Kidney (tissue), 13 donors: ENCODE measurements at regions not wholly inside any gene's neighbourhood (a gene's known extent, or its start where the extent isn't known, plus 50 kb on each side); places are given as distances from the start of the nearest gene placed in this dataset.

Source experiments
- DNase-seq, 5 donors: peaks; one replicate each; pipeline ENCODE4 v3.0.0-alpha.2; 2013 to 2020
- FAIRE-seq: peaks from 2 replicates; lab custom pipeline; 2012; peaks lifted over from hg19 to GRCh38; lab: Jason Lieb, UNC
- H3K27ac ChIP-seq, 2 donors: one replicate each; pipeline ENCODE4 v1.7.0; 2013; ENCODE audit warnings: low read depth in 2 of 2, low read length in 2 of 2, inconsistent platforms in 1 of 2
- H3K27me3 ChIP-seq: one replicate; pipeline ENCODE4 v1.7.1; 2013; ENCODE audit warnings: low read length, inconsistent platforms; ENCODE audit not compliant: control insufficient read depth, insufficient read depth
- H3K36me3 ChIP-seq, 3 donors: one replicate each; pipeline versions ENCODE4 v1.7.0 to v1.7.1; 2013; ENCODE audit warnings: low read length in 3 of 3, control low read depth in 1 of 3, inconsistent platforms in 1 of 3; ENCODE audit not compliant: insufficient read depth in 3 of 3, control insufficient read depth in 2 of 3
- H3K4me1 ChIP-seq, 3 donors: one replicate each; pipeline versions ENCODE4 v1.7.0 to v1.7.1; 2013; ENCODE audit warnings: low read length in 3 of 3, inconsistent platforms in 1 of 3, low read depth in 1 of 3; ENCODE audit not compliant: control insufficient read depth in 2 of 3, insufficient read depth in 2 of 3
- H3K4me3 ChIP-seq, 3 donors: one replicate each; pipeline versions ENCODE4 v1.7.0 to v1.8.1; 2013; ENCODE audit warnings: low read length in 3 of 3, control low read depth in 1 of 3, inconsistent platforms in 1 of 3
- H3K9ac ChIP-seq, 3 donors: one replicate each; pipeline versions ENCODE4 v1.7.0 to v1.7.1; 2013; ENCODE audit warnings: low read length in 3 of 3, control low read depth in 1 of 3, inconsistent platforms in 1 of 3
- H3K9me3 ChIP-seq, 3 donors: one replicate each; pipeline versions ENCODE4 v1.7.0 to v1.7.1; 2013; ENCODE audit warnings: low read length in 3 of 3, control low read depth in 1 of 3, inconsistent platforms in 1 of 3; ENCODE audit not compliant: control insufficient read depth in 2 of 3, insufficient read depth in 1 of 3
- CTCF ChIP-seq: IDR thresholded peaks from 3 replicates; pipeline ENCODE4 v1.5.1; 2012; ENCODE audit warnings: mild to moderate bottlenecking, moderate library complexity, borderline replicate concordance; ENCODE audit not compliant: insufficient read depth; ENCODE audit errors: extremely low read depth
- intact Hi-C: fragments of 100-400 bp; cut with DNase I; formaldehyde crosslinking; loops from one replicate; pipeline ENCODE4 v1.11.1; 2022
- donor health status: control.
- donor health status: control.
- donor health status: control.
- donor health status: control.
- donor health status: control.
- donor health status: DM: yes; HTN: yes; CAD: no.
- donor health status: Normal renal cell carcinoma (clear cell type).

- TF ChIP-seq CTCF = no peak
- Histone ChIP-seq H3K36me3 (no peaks in the 10 kb centered on the region), H3K27me3 (no peaks in the 10 kb centered on the region), H3K4me1 (no peaks in the 10 kb centered on the region), H3K27ac (no peak overlapping the region), H3K9ac (no peak overlapping the region), H3K9me3 (peaks cover 0 to 2% (median 0%) of the 10 kb centered on the region in 3 donors), H3K4me3 (no peak overlapping the region)
- FAIRE-seq (no peak), DNase-seq (no peak)
- intact Hi-C loops = no loop called here
These were observed 435.0 kb upstream of the CCDC179 start for GRCh38 chr11:23295241-23295640.

GRCh38 chr11:23308041-23308440 lies 447.8 kb upstream of the CCDC179 start:
- FAIRE-seq = no peak

GRCh38 chr11:23310276-23310675 lies 450.0 kb upstream of the CCDC179 start:
- Histone ChIP-seq H3K9ac (no peak overlapping the region), H3K36me3 (no peaks in the 10 kb centered on the region), H3K27ac (no peak overlapping the region), H3K4me3 (no peak overlapping the region), H3K4me1 (no peaks in the 10 kb centered on the region), H3K27me3 (no peaks in the 10 kb centered on the region), H3K9me3 (no peaks in the 10 kb centered on the region)
- FAIRE-seq (no peak), DNase-seq (no peak)
- intact Hi-C loops = no loop called here
- no peak for TF ChIP-seq CTCF

More at GRCh38 chr11:23308041-23308440, 447.8 kb upstream of the CCDC179 start:
- Histone ChIP-seq H3K27me3 (no peaks in the 10 kb centered on the region), H3K9me3 (no peaks in the 10 kb centered on the region), H3K9ac (no peak overlapping the region), H3K4me1 (no peaks in the 10 kb centered on the region), H3K27ac (no peak overlapping the region), H3K4me3 (no peak overlapping the region), H3K36me3 (no peaks in the 10 kb centered on the region)
- TF ChIP-seq CTCF = no peak
- DNase-seq = no peak
- intact Hi-C loops = no loop called here
